ENCODE measurements at regions not wholly inside any gene's neighbourhood (a gene's known extent, or its start where the extent isn't known, plus 50 kb on each side); places are given as distances from the start of the nearest gene placed in this dataset.
"Not testable (repeated sequence)": the region's sequence is repeated elsewhere in the genome, so short reads cannot be mapped to it uniquely, and the experiment has no call there.

DNA sequence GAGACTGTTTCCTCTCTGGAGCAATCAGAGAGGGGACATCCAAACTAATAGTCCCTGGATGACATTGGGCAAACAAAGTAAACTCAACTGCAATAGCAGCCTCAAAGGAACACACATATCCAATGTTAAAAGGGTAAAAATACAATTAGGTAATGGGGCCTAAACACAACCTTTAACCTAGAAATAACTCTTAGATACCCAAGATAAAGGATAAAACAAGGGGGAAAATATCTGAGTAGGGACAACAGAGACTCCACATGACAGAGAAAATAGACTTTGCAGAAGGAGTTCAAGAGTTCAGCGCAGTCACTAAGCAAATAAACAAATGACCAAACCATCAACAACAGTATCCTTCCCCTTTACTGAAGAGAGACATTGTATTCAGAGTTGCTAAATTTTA lies 149.3 kb downstream of the FBXO4 start:
- no peak for DNase-seq (ENCODE audit: low read depth in 2 of 2)

GRCh38 chr5:42089705-42090104 lies 164.6 kb downstream of the FBXO4 start:
- no peak for DNase-seq (ENCODE audit: low read depth in 2 of 2)

- DNase-seq (ENCODE audit: low read depth in 2 of 2), result no peak
Observed at GRCh38 chr5:42090162-42090561, 165.1 kb downstream of the FBXO4 start.

- DNase-seq (ENCODE audit: low read depth in 2 of 2), result not testable (repeated sequence)
Observed at GRCh38 chr5:42099846-42100245, 174.8 kb downstream of the FBXO4 start.

GRCh38 chr5:42108468-42108867 lies 183.4 kb downstream of the FBXO4 start:
- DNase-seq (ENCODE audit: low read depth in 2 of 2), result no peak

- DNase-seq (ENCODE audit: low read depth in 2 of 2), result no peak
Observed at GRCh38 chr5:42109006-42109572, 184.0 kb downstream of the FBXO4 start.

DNA sequence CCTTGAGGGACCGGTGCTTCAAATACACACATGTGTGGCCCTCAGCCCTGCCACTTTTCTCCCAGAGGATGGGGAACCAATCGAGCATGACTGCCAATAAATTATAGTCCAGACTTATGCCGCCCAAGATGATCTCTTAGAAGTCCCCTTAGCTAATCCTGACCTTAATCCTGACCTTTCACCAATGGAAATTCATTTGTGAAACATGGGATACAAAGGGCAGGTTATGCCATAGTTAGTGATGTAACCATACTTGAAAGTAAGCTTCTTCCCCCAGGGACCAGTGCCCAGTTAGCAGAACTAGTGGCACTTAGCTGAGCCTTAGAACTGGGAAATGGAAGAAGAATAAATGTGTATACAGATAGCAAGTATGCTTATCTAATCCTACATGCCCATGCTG lies 190.6 kb downstream of the FBXO4 start:
- DNase-seq (ENCODE audit: low read depth in 2 of 2), result not testable (repeated sequence)

- no peak for DNase-seq (ENCODE audit: low read depth in 2 of 2)
Observed at GRCh38 chr5:42120070-42120469, 195.0 kb downstream of the FBXO4 start.

GRCh38 chr5:42121401-42121800 lies 196.3 kb downstream of the FBXO4 start:
- DNase-seq (ENCODE audit: low read depth in 2 of 2), result no peak

- DNase-seq (ENCODE audit: low read depth in 2 of 2), result no peak
Observed at GRCh38 chr5:42131081-42131480, 206.0 kb downstream of the FBXO4 start.

DNA sequence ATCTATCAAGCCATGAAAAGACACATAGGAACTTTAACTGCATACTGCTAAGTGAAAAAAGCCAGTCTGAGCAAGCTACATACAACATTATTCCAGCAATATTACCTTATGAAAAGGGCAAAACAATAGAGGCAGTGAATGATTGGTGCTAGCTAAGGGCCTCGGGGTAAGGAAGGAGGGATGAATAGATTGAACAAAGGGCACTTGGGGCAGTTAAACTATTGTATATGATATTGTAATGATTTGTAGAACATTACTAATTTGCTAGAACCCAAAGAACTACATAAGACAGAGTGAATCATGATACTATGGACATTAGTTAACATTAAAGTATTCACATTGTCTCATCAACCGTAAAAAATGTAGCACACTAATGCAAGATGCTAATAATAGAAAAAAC lies 218.3 kb downstream of the FBXO4 start:
- DNase-seq (ENCODE audit: low read depth in 2 of 2), result no peak

DNA sequence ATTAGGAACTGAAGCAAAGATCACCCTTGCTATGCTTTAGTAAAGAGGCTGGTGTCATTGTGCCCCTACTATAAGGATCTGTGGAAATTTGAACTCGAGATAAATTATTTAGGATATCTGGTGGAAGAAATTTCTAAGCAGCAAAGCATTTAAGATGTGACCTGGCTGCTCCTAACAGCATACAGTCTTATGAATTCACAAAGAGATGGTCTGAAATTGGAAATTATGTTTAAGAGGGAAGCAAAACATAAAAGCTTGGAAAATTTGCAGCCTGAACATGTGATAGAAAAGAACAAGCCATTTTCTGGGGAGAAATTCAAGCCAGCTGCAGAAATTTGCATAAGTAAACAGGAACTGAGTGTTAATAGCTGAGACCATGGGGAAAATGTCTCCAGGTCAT lies 223.7 kb downstream of the FBXO4 start:
- DNase-seq (ENCODE audit: low read depth in 2 of 2), result no peak

- DNase-seq (ENCODE audit: low read depth in 2 of 2), result no peak
Observed at GRCh38 chr5:42157215-42157614, 232.1 kb downstream of the FBXO4 start.

DNA sequence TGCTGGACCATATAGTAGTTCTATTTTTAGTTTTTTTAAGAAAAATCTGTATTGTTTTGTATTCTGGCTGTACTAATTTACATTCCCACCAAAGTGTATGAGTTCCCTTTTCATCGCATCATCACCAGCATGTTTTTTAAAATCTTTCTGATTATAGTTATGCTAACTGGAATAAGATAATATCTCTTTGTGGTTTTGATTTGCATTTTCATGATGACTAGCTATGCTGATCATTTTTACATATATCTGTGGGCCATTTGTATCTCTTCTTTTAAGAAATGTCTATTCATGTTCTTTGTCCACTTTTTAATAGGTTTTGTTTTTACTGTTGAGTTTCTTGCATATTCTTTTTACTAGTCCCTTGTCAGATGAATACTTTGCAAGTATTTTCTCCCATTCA lies 238.0 kb downstream of the FBXO4 start:
- no peak for DNase-seq (ENCODE audit: low read depth in 2 of 2)

DNA sequence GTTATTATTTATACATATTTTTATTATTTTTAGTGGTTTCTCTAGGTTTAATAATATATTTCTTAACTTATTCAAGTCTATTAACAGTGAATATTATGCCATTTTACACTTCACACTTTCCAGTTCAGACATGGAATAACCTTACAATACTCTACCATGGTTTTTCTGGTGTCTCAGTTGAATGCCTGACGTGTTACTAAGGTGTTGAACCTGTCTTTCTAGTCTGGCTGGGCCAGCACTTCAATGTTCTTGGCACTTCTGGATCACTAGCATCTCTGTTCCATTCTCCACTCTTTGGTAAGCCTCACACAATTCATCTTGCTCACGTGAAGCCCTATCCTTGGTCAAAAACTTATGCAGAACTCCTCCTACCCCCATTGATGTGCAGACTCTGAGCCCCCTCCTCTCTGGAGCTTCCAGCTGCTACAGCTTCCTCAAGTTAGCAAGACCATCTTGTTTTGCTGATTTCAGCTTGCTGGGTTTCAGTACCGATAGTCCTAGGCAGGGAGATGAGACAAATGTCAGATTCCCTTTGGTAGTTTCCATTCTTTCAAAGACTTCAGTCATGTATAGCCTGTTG lies 243.1 kb downstream of the FBXO4 start:
- DNase-seq (ENCODE audit: low read depth in 2 of 2), result no peak

GRCh38 chr5:42176118-42176517 lies 247.1 kb upstream of the GHR start:
- not testable (repeated sequence) for DNase-seq (ENCODE audit: low read depth in 2 of 2)

DNA sequence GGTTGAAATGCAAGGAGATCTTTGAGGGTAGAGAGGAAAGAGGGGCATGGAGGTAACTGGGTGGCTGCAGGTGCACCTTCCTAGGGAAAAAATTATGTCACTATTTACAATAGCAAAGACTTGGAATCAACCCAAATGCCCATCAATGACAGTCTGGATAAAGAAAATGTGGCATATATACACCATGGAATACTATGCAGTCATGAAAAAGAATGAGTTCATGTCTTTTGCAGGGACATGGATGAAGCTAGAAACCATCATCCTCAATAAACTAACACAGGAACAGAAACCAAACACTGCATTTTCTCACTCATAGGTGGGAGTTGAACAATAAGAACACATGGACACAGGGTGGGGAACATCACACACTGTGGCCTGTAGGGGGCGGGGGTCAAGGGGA lies 243.4 kb upstream of the GHR start:
- DNase-seq (ENCODE audit: low read depth in 2 of 2), result not testable (repeated sequence)

GRCh38 chr5:42216904-42217303 lies 206.3 kb upstream of the GHR start:
- DNase-seq (ENCODE audit: low read depth in 2 of 2), result no peak

DNA sequence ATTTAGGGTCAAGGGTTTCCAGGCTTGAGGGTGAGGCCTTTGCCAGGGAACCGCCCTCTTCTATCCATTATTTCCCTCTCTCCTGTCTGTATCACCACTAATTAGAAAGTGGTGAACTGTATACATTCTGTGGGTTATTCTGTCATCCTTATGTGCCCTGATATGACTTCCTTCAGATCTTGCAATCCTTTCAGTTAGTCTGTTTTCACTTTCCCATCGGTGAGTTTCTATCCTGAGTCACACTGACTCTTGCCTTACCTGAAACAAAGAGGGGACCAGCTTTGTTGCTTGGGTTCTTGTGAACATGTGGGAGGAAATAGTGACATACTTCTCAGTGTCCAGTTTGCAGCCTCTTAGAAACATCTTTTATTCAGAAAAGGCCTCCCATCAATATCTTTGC lies 205.4 kb upstream of the GHR start:
- DNase-seq (ENCODE audit: low read depth in 2 of 2), result no peak

GRCh38 chr5:42225009-42225408 lies 198.2 kb upstream of the GHR start:
- no peak for DNase-seq (ENCODE audit: low read depth in 2 of 2)

DNA sequence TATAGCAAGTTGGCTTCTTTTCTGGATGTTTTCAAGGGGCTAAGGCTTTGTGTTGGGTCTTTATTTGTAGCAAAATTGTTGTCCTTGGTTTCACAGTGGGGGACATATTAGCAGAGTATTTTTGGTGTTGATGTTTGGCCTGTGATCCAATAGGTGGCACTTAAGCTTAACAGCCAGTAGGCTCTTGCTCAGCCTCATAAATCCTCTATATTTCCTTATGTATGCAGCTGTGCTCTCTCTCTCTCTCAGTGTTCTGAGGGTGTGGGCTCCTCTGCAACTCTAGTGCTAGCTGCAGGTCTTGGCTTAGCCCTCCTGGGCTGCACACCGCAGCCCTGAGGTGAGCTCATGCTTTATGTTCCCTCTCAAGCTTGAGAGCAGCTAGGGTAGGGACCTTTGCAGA lies 195.0 kb upstream of the GHR start:
- no peak for DNase-seq (ENCODE audit: low read depth in 2 of 2)

GRCh38 chr5:42230839-42231238 lies 192.4 kb upstream of the GHR start:
- DNase-seq (ENCODE audit: low read depth in 2 of 2), result no peak

DNA sequence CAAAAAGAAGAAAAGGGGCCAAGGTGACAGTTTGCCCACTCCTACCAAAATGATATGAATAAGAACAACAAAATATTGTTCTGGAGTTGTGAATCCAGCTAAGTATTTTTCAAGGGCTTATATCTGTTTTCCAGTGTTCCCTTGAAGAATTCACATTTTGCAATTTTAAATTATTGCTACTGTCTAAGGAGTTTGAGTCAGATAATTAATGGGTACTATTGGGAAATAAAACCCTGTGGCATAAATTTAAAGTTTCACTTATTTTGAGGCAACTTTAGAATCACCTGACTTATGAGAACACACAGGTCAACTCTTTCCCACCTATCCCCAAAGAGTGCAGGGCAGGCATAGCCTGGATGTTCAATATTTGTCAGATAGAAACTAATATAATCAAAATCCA lies 188.0 kb upstream of the GHR start:
- no peak for DNase-seq (ENCODE audit: low read depth in 2 of 2)

- DNase-seq (ENCODE audit: low read depth in 2 of 2), result no peak
Observed at GRCh38 chr5:42235837-42236236, 187.4 kb upstream of the GHR start.
